ENCODE measurements at regions not wholly inside any gene's neighbourhood (a gene's known extent, or its start where the extent isn't known, plus 50 kb on each side); places are given as distances from the start of the nearest gene placed in this dataset.

GRCh38 chr12:124411953-124412645, 117.2 kb downstream of the RFLNA start:
- TF ChIP-seq, protein P1, sequence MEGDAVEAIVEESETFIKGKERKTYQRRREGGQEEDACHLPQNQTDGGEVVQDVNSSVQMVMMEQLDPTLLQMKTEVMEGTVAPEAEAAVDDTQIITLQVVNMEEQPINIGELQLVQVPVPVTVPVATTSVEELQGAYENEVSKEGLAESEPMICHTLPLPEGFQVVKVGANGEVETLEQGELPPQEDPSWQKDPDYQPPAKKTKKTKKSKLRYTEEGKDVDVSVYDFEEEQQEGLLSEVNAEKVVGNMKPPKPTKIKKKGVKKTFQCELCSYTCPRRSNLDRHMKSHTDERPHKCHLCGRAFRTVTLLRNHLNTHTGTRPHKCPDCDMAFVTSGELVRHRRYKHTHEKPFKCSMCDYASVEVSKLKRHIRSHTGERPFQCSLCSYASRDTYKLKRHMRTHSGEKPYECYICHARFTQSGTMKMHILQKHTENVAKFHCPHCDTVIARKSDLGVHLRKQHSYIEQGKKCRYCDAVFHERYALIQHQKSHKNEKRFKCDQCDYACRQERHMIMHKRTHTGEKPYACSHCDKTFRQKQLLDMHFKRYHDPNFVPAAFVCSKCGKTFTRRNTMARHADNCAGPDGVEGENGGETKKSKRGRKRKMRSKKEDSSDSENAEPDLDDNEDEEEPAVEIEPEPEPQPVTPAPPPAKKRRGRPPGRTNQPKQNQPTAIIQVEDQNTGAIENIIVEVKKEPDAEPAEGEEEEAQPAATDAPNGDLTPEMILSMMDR (conservative IDR thresholded peaks at IDR 0.05; ENCODE audit: low read depth, low read length), result no peak
- no peak for TF ChIP-seq EZH2 (IDR thresholded peaks at IDR 0.05; ENCODE audit: low read length, unreplicated experiment)

Measured in PC-3 (cell line).